ENCODE measurements at regions not wholly inside any gene's neighbourhood (a gene's known extent, or its start where the extent isn't known, plus 50 kb on each side); places are given as distances from the start of the nearest gene placed in this dataset.

DNA sequence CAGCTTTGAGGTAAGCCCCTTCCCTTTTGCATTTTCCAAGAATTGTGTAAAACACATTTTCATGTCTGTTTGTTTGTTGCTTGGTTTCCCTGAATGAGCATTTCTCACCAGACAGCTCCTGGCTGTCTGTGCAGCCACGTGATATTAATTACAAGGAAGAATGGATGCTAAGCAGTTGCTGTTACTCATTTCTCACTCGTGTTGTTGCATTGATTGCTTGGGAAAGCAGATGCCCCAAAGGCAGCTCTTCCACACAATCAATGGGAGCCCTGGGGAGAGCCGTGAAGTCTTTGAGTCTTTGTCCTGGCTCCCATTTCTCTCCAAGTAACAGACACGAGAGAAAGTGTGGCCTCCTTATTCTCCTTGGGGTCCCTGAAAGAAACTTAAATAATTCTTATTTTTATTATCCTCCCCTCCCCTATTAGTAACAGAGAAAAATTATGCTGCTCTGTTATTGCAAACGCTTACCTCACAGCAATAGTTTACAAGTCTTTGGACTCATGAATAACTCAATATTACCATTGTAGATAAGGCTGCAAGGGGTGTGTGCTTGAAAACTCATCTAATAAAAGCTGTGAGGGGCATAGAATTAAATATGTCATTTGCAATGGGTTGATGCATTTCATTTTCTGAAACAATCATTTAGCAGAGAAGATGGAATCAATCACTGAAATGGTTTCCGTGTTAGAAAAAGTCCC, 127.7 kb upstream of the CAMK1G start:
- no peaks in the 10 kb centered on the region for H3K4me1 ChIP-seq (ENCODE audit: control insufficient read depth in 1 of 2, insufficient read depth in 2 of 2, low read length in 2 of 2)
- TF ChIP-seq, protein P1, sequence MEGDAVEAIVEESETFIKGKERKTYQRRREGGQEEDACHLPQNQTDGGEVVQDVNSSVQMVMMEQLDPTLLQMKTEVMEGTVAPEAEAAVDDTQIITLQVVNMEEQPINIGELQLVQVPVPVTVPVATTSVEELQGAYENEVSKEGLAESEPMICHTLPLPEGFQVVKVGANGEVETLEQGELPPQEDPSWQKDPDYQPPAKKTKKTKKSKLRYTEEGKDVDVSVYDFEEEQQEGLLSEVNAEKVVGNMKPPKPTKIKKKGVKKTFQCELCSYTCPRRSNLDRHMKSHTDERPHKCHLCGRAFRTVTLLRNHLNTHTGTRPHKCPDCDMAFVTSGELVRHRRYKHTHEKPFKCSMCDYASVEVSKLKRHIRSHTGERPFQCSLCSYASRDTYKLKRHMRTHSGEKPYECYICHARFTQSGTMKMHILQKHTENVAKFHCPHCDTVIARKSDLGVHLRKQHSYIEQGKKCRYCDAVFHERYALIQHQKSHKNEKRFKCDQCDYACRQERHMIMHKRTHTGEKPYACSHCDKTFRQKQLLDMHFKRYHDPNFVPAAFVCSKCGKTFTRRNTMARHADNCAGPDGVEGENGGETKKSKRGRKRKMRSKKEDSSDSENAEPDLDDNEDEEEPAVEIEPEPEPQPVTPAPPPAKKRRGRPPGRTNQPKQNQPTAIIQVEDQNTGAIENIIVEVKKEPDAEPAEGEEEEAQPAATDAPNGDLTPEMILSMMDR (IDR thresholded peaks at IDR 0.05), result no peak
- H3K4me3 ChIP-seq (replicated peaks in 1 of 3; ENCODE audit: low read depth in 2 of 3, low read length in 3 of 3), result no peak overlapping the region
- WGBS (ENCODE audit: insufficient coverage), result 80% methylated on average over 1 of the region's 6 CpGs
- no peaks in the 10 kb centered on the region for H3K27me3 ChIP-seq (ENCODE audit: control insufficient read depth in 2 of 2, insufficient read depth in 2 of 2, low read length in 2 of 2)
- Mint-ChIP-seq H3K4me3 (no peak overlapping the region), H3K27ac (no peak overlapping the region), H3K4me1 (no peaks in the 10 kb centered on the region), H3K36me3 (no peaks in the 10 kb centered on the region), H3K27me3 (ENCODE audit: low read depth in 3 of 3) (peaks cover 3 to 7% (median 5%) of the 10 kb centered on the region in 3 donors), H3K9me3 (peaks cover 0 to 3% (median 1%) of the 10 kb centered on the region in 7 donors)
- no peaks in the 10 kb centered on the region for H4K20me1 ChIP-seq (ENCODE audit: insufficient read depth, low read length)
- H3K36me3 ChIP-seq (replicated peaks in 1 of 2; ENCODE audit: control insufficient read depth in 1 of 2, insufficient read depth in 2 of 2, low read length in 2 of 2), result no peaks in the 10 kb centered on the region
- no peak overlapping the region for H2AFZ ChIP-seq (ENCODE audit: insufficient read depth, low read depth, low read length, poor library complexity, severe bottlenecking)
- no peaks in the 10 kb centered on the region for H3K79me2 ChIP-seq (ENCODE audit: insufficient read depth, low read length)
- no peak overlapping the region for H3K27ac ChIP-seq (ENCODE audit: low read depth in 1 of 2, low read length in 2 of 2)
- peaks cover under 1 to 2% of the 10 kb centered on the region in 2 donors for H3K9me3 ChIP-seq (replicated peaks in 1 of 2; ENCODE audit: control insufficient read depth in 1 of 2, insufficient read depth in 1 of 2, low read length in 2 of 2)
- intact Hi-C loops (cut with micrococcal nuclease), result no loop called here
- H3K9ac ChIP-seq (ENCODE audit: insufficient read depth, low read length, poor library complexity, severe bottlenecking), result no peak overlapping the region
- no peak for DNase-seq
- no peak overlapping the region for H3K4me2 ChIP-seq (replicated peaks; ENCODE audit: extremely low read depth, low read length, poor library complexity, severe bottlenecking)

DNA sequence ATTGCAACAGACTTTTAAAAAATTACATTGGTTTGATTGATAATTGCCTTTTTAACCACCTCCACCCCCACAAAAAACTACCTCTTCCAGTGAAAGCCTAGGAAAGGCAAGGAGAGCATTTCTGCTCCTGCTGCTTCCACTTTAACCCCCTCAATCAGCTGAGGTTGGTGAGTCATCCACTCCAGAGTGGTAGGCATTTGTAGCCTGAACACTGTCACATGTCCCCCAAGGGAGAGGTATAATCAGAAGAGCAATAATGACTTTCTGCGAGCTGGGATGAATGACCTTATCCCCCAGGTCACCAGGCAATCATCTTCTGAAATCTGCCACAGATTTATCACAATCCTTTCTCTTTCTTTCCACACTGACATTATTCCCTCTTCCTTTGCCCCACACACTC, 126.6 kb upstream of the CAMK1G start:
- Histone ChIP-seq H3K4me2 (replicated peaks; ENCODE audit: extremely low read depth, low read length, poor library complexity, severe bottlenecking) (no peak overlapping the region), H4K20me1 (ENCODE audit: insufficient read depth, low read length) (no peaks in the 10 kb centered on the region), H3K4me3 (replicated peaks in 1 of 3; ENCODE audit: low read depth in 2 of 3, low read length in 3 of 3) (no peak overlapping the region), H3K27ac (ENCODE audit: low read depth in 1 of 2, low read length in 2 of 2) (no peak overlapping the region), H3K9ac (ENCODE audit: insufficient read depth, low read length, poor library complexity, severe bottlenecking) (no peak overlapping the region), H3K36me3 (replicated peaks in 1 of 2; ENCODE audit: control insufficient read depth in 1 of 2, insufficient read depth in 2 of 2, low read length in 2 of 2) (no peaks in the 10 kb centered on the region), H3K9me3 (replicated peaks in 1 of 2; ENCODE audit: control insufficient read depth in 1 of 2, insufficient read depth in 1 of 2, low read length in 2 of 2) (peaks cover 4 to 11% of the 10 kb centered on the region in 2 donors), H2AFZ (ENCODE audit: insufficient read depth, low read depth, low read length, poor library complexity, severe bottlenecking) (no peak overlapping the region), H3K27me3 (ENCODE audit: control insufficient read depth in 2 of 2, insufficient read depth in 2 of 2, low read length in 2 of 2) (no peaks in the 10 kb centered on the region), H3K4me1 (ENCODE audit: control insufficient read depth in 1 of 2, insufficient read depth in 2 of 2, low read length in 2 of 2) (no peaks in the 10 kb centered on the region), H3K79me2 (ENCODE audit: insufficient read depth, low read length) (no peaks in the 10 kb centered on the region)
- intact Hi-C loops (cut with micrococcal nuclease), result no loop called here
- no peak overlapping the region for H3K4me3 Mint-ChIP-seq
- 100% methylated on average over 1 of the region's 1 CpG for WGBS (ENCODE audit: insufficient coverage)
- no peaks in the 10 kb centered on the region for H3K36me3 Mint-ChIP-seq
- H3K27me3 Mint-ChIP-seq (ENCODE audit: low read depth in 3 of 3), result peaks cover 1 to 7% (median 5%) of the 10 kb centered on the region in 3 donors
- TF ChIP-seq, protein P1 (IDR thresholded peaks at IDR 0.05), result no peak
- H3K4me1 Mint-ChIP-seq, result no peaks in the 10 kb centered on the region
- DNase-seq, result no peak
- no peak overlapping the region for H3K27ac Mint-ChIP-seq
- peaks cover 6 to 9% (median 8%) of the 10 kb centered on the region in 7 donors for H3K9me3 Mint-ChIP-seq
